NCI-H2171 (cell line): ENCODE measurements at regions not wholly inside any gene's neighbourhood (a gene's known extent, or its start where the extent isn't known, plus 50 kb on each side); places are given as distances from the start of the nearest gene placed in this dataset.
"Not testable (repeated sequence)": the region's sequence is repeated elsewhere in the genome, so short reads cannot be mapped to it uniquely, and the experiment has no call there.

Experiments used
- DNase-seq: peaks from one replicate; lab custom pipeline; 2025; lab: John Stamatoyannopoulos, UW

DNA sequence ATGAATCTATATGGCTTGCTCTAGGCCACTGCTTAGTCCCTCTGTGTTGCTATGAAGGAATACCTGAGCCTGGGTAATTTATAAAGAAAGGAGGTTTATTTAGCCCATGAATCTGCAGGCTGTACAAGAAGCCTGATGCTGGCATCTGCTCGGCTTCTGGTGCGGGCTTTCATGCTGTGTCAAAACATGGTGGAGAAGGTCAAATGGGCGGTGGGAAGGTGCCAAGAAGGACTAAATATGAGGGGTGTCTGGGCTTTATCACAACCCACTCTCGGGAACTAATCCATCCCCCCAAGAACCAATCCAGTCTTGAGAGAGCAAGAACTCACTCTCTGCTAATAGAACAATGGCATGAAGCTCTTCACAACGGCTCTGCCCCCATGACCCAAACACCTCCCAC lies 481.6 kb downstream of the EIPR1 start:
- DNase-seq: no peak

DNA sequence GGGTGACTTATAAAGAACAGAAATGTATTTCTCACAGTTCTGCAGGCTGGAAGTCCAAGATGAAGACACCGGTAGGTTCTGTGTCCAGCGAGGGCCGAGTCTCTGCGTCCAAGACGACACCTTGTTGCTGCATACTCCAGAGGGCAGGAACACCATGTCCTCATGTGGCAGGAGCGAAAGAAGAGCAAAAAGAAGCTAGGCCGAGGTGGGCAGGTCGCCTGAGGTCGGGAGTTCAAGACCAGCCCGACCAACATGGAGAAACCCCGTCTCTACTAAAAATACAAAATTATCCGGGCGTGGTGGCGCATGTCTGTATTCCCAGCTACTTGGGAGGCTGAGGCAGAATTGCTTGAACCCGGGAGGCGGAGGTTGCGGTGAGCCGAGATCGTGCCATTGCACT lies 483.6 kb downstream of the EIPR1 start:
- not testable (repeated sequence) for DNase-seq

DNA sequence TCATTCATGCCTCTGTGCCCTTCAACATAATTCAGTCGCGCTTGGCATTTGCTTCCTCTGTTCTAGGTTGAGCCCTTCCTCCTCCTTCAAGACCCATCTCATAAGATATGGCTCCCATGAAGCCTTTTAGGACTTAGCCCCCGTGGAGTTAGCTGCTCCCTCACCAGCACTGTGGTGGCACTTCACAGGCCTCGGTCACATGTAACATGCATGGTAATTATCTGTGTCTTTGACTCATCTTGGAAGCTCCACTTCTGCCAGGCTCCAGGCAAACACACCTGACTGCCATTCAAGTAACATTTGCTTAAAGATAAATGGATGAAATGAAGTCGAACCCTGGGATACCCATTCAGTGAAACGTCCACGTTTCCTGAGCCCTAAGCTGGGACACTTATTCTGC lies 484.7 kb downstream of the EIPR1 start:
- DNase-seq: no peak

DNA sequence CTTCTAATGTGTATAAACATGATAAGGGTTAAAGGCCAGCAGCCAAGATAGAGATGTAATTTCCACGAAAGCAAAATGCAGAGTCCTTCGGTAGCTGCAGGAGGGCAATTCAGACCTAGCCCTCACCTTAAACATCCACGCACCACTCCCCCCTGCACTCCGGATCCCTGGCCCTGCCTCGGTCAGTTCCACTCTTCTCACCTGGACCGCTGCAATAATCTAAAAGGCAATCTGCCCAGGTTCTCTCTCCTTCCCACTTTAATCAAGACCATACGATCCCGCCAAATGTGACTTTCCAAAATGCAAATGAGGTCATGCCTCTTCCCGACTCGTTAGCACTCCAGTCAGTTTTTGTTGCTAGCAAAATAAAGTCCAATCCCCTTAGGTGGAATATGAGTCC lies 485.2 kb downstream of the EIPR1 start:
- no peak for DNase-seq

DNA sequence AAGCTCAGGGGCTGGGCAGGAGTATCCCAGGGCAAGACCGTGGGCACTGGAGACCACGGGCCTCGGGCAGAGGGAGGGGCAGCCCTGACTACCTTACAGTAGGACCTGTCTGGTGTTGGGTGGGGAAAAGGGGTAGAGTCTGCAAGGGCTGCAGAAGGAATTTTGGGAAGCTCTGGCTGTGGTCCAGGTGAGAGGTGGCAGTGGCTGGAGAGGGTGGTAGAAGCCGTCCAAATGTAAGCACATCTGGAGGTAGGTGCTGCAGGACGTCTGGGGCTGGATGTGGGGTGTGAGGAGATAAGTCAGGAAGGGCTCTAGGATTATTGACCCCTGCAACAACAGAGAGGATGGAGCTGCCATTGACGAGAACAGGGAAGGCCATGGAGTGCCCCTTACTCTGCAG lies 486.7 kb downstream of the EIPR1 start:
- DNase-seq: no peak

DNA sequence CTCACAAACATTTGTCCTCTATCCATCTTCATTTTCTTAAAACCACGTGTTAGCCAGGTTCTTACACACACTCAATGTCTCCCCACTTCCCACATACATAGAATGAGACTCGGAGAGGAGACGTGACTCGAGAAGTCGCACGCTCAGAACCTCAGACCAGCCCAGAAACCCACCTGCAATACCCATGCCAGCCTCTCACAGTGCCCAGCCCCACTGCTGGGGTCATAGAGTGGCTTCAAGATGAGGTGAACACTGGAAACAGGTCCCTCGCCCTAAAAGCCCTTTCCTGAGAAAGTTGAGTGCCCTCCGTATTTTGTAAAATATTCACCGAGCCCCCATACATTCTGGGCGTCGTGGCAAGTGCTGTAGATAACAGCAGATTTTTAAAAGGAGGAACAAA lies 487.4 kb downstream of the EIPR1 start:
- no peak for DNase-seq

DNA sequence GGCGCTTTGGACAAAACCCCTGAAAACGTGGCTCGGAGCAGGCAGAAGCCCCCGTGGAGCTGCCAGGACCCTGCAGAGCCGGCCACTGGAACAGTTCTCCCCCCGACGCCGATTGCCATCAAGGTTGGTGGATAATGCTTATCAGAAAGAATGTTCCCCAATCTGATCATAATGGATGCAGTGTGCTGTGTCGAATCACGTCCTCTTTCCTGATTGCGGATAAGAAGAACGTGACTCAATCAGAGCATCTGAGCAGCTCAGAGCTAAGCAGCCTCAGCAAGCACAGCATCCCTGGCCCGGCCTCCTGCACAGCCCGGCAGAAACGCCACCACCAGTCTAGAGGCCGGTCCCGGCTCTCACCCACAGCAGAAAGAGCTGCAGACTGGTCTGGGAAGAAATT lies 488.0 kb downstream of the EIPR1 start:
- no peak for DNase-seq

DNA sequence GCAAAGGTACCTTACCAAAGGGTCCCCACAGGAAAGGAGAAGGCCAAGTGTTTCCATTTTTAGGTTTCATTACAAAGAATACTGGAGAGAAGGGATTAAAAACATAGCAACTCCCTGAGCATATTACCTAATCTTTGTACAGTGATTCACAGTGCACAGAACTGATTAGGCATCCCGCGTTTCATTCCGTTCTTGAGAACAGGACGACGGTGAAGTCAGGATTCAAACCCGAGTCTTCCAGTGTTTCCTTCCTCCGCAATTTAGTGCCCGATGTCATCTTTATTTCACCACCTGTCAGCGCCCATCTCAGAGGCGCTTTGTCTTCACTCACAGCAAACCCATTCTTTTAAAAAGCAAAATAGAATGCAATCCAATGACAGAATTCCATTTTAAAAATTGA lies 488.5 kb downstream of the EIPR1 start:
- DNase-seq: no peak

DNA sequence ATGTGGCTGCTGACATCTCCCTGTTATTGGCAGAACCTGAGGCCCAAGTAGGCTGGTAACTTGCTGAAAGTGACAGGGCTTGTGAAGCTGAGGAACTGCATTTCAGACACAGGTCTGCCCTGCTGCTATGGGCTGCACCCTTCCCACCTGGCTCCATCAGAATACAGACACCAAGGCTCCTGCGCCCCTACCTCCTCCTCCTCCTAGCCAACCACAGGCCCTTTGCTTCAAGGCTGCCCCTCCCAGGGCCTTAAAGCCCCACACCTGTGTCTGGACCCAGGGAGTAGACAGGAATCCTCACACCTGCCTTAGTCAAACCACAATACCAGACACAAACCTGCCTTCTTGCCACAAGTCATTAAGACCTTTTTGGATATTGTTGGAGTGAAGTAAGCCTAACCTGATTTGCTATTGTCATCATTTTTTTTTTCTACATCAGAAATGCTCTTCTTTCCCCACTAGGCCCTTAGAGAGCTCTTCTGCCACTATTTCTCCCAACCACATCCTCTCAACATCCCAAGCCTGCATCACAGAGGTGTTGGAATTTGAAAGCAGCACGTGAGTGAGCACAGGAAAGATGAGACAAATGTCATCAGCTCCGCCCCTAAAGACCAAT lies 489.7 kb downstream of the EIPR1 start:
- DNase-seq: no peak

DNA sequence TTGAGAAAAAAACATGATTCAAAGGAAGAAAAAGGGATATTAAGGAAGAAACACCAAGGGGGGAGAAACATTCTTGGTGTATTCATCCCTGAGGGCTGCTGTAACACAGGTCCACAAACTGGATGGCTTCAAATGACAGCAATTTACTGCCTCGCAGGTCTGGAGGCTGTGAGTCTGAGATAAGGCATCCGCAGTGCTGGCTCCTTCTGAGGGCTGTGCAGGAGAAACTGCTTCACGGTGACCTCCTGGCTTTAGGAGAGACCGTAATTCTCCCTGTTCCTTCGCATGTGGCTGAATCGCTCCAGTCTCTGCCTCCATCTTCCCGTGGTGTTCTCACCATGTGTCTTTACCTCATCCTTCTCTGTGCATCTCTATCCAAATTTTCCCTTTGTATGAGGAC lies 490.7 kb downstream of the EIPR1 start:
- DNase-seq: no peak

DNA sequence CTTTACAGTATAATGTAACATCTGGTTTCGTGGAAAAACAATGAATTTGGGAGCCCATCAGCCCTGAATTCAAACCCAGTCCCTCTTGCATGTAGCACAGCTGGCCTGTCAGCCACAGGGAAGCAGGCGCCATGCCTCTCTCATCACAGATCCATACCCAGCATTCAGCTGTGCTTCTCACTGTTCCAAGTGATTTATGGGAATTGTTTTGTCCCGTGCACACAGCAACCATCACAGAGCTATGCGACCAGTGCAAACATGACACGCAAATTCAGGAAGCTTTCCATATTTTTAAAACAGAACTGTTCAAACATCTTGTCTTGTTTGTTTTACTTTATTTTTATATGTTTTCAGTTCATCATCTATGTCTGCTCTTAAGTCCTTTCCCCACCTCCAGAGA lies 496.1 kb downstream of the EIPR1 start:
- DNase-seq: no peak

DNA sequence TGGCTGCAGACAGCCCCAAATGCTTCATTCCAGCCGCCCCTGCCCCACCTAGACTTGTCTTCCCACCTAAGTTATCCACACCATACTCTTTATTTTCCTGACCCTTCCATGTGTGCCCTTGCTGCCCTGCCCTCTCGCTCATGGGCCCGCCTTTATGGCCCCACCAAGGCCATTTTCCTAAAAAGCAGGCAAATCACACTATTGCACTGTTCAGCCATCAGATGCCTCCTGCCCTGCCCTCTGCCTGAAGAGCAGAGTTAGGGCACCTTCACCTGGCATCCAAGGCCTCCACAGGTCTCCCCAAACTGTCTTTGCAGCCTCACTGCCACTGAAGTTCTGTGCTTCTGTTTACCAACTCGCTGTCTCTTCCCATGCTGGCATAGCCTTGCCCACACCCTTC lies 496.7 kb downstream of the EIPR1 start:
- no peak for DNase-seq

DNA sequence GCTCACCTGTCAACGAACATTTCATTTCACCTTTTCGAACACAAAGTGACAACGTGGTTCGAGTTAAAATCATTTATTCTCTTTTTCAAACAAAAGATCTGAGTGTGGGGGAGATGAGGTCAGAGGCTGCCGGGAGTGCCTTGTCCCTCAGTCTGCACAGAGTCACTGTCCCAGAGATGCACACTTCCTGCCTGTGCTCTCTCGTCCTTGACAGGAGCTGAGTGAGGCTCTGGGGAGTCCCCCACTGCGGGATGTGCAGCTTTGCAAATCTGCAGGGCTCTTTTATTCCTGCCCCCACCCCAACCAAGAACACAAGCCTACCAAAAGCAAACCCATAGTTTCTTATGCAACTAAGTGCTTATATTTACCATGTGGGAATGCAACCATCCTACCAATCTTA lies 497.8 kb downstream of the EIPR1 start:
- no peak for DNase-seq

DNA sequence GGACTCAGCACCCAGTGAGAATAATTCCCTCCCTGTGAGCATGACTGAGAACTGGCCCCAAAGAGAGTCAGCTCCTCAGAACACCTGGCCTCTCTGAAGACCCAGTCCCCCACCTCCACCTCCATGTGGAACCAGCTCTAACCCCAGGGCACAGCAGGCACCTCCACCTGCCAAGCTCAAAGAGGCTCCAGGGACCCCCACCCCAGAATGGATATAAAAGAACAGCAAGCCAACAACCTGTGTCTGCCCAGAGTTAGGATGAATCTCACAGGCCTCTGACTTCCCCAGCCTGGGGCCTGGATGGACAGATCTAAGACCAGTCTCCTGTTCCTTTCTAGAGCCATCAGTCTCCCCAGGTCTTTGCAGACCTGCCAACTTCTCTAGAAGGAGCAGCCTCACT lies 498.5 kb downstream of the EIPR1 start:
- DNase-seq: no peak

DNA sequence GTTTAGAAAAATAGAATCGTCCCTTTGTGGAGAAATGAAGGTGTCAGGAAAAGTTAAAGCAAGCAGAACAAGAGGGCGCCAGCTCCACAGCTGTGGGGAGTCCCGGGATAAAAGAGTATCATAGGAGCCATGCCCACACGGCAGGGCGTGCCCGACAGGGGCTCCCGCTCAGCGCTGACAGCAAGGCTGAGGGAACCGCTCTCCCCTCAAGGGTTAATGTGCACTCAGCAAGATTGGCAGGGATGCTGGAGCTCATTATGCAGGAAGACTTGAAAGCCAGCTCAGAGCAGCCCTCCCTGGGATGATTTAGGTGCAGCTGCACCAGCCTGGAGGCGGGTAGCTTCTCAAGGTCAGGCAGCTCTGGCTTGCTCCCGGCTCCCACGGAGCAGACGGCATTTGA lies 500.2 kb downstream of the EIPR1 start:
- DNase-seq: no peak

DNA sequence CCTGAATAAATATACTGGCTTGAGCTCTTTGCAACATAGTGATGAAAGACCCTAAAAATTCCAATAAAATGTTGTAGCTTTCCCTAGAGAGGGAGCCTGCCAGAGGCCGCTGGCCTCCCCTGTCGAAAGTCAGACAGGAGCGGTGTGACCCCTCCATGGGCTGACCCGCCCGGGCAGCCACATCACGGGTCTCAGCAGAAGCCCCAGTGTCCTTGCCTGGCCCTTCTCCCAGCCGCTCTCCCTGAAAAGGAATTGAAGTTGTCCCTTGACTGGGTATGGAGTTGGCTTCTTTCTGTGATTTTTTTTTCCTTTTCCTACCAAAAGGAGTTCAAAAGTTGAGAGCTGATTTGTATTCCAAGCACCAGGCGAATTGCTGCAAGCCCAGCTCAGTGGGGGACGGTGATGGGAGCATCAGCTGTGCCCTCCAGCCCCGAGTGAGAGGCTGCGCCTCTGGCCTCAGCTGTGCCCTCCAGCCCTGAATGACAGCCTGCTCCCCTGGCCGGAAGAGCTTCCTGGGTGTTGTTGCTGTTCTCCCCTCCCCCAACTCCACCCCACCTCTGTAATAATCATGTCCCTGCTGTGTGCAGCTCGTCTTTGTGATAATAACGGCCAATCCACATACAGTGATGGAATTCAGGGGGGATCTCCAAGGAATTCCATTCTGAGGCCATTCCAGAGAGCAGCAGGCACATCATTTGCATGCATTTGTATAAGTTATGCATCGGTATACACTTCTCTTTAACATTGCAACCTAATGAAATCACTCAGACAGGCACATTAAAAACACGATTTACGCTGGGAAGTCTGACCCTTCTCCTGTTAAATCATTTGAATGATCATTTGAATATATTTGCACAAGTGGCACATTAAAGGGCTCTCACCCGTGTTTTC lies 501.0 kb downstream of the EIPR1 start:
- no peak for DNase-seq

DNA sequence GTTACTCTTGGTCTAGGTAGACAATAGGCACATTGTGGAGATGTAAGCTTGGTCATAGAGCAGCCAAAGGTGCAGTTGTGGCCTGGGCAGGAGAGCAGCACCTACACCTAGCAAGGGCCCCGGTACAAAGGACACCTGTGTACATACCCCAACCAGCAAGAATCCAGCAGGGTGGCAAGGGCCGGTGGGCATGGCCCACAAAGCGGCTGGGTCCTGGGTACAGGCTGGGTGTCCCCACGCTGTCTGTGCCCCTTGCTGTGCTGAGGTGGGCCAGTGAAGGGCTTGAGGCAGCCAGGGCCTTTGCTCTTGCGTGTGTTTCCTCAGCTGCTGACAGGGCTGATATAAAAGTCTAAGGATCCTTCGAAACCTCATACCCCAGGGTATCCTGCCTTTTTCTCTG lies 501.8 kb downstream of the EIPR1 start:
- no peak for DNase-seq

DNA sequence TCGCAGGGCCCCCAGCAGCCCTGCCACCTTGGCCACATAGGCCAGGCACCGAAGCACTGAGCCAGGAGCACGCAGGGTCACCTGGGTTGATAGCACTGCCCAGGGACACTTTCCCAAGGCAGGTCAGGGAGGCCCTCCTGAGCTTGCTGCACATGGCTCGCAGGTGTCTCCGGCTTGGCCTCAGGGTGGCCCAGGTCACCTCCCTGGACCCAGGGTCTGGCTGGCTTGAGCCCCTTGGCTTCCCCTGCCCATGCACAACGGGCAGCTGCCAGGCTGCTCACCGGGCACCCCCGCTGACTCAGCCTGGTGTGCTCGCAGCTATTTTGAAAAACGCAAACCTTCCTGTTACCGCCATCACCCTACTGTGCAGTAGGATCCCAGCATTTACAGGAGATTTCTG lies 502.3 kb downstream of the EIPR1 start:
- DNase-seq: no peak

DNA sequence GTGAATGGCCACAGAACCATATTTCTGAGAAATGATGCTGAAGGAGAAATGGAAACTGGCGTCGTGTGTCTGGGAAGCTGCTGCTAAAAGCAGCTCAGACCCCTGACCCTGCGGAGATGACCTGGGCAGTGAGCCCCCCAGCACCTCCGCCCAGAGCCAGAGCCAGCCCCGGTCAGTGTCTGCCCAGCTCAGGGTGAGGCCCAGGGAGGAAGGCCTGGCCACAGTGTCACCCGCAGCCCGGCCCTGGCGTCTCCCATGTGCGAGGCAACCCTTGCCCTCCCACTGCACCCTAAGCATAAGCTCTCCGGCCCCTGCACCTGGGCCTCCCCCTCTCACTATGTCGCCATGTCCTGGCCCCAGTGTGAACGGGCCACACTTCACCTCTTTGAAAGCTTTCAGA lies 502.8 kb downstream of the EIPR1 start:
- no peak for DNase-seq

DNA sequence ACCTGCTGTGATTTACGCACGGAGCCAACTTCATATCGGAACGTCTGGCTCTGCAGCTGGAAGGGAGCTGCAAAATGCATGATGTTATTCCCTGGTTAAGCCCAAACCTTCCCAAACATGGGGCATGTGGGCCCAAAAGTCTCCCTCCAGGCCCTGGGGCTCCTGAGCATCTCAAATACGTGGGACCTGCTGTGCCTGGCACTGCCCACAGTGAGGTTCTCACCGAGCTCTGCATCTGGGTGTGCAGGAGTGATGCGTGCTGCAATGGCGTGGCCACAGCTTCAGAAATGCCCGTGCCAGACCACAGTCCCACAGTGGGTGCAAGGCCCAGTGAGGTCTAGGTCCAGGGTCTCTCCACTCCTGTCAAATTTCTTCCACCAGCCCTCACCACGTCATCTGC lies 503.3 kb downstream of the EIPR1 start:
- no peak for DNase-seq

DNA sequence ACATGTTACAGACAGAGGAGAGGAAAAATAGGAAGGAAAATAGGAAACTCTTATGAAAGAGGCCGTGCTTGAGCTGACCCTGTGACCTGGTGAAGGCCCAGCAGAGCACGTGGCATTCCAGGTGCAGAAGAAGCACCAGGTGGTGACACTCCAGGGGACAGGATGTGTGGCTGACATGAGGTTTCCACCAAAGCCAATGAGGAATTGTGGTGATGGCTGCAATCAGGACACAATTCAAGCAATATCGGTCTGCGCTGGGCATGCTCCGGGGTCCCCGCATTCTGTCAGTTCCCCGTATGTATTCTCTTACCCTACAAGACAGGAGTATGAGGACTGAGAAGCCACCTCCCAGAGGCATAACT lies 504.2 kb downstream of the EIPR1 start:
- no peak for DNase-seq

DNA sequence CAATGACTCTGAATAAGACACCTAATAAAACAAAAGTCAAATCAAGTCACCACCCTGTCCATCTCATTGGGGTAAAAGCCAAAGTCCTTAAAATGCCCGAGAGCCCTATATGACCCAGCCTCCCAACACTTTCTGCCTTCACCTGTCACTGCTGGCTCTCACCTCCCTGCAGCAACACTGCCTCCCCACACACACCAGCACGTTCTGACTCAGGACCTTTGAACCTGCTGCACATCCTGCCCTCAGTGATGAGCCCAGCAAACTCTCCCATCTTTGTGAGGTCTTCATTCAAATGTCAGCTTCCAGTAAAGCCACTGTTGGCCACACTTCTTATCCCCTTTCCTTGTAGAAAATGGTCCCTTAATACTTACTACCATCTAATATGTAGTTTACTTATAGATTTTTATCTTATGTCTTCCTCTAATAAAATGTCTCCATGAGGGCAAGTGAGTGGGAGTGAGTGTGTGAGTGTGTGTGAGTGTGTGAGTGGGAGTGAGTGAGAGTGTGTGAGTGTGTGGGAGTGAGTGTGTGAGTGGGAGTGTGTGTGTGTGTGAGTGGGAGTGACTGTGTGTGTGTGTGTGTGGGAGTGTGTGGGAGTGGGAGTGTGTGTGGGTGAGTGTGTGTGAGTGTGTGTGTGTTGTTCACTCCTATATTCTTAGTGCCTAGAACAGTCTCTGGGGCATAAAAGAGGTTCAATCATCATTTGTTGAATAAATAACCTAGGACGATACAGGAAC lies 504.7 kb downstream of the EIPR1 start:
- no peak for DNase-seq

DNA sequence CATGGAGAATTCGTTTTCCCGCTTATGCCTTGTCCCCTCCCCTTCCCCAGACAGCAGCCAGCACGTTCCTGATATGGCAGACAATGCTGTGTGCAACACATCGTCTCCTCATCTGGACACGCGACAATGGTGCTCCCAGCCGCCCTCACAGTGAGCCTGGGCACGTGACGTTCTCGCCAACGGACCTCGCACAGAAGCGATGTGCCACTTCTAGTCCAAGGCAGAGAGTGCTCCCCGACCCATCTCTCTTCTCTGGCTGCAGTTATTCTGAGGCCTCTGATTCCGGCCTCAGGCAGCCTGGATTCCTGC lies 505.4 kb downstream of the EIPR1 start:
- no peak for DNase-seq
